ENCODE measurements at regions not wholly inside any gene's neighbourhood (a gene's known extent, or its start where the extent isn't known, plus 50 kb on each side); places are given as distances from the start of the nearest gene placed in this dataset.
"Not testable (repeated sequence)": the region's sequence is repeated elsewhere in the genome, so short reads cannot be mapped to it uniquely, and the experiment has no call there.

DNA sequence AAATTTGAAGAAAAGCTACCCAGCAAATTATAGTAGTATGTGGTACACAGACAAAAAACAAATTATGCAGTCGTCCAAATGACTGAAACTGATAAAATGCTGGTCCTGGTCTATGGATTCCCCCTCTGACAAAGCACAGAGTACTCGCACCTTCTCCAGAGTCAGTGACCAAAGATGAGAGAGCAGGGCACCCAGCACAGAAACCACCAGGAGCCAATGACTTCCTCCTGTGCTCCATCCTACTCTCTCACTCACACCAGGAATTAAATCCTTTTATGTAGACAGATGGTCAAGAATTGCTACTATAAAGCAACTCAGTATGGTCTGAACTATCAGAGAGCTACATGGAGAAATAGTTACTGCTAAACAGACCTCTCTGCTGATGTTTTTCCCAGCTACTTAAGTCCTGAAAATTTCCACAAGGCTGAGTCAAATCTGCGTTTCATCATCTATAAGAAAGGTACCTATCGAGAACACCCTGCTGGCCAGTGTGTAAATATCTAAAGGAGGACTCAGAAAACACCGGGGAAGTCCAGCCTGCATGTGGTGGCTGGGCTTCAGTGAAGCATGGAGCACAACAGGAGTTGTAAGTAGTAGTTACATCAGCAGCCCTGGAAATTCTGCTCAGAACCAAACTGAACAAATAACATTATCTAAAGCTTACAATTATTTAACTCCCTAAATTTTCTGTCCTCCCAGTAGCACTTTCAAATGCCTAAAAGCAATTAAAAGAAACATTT, 84.5 kb upstream of the FBXO28 start:
- TF ChIP-seq, protein P1, sequence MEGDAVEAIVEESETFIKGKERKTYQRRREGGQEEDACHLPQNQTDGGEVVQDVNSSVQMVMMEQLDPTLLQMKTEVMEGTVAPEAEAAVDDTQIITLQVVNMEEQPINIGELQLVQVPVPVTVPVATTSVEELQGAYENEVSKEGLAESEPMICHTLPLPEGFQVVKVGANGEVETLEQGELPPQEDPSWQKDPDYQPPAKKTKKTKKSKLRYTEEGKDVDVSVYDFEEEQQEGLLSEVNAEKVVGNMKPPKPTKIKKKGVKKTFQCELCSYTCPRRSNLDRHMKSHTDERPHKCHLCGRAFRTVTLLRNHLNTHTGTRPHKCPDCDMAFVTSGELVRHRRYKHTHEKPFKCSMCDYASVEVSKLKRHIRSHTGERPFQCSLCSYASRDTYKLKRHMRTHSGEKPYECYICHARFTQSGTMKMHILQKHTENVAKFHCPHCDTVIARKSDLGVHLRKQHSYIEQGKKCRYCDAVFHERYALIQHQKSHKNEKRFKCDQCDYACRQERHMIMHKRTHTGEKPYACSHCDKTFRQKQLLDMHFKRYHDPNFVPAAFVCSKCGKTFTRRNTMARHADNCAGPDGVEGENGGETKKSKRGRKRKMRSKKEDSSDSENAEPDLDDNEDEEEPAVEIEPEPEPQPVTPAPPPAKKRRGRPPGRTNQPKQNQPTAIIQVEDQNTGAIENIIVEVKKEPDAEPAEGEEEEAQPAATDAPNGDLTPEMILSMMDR (conservative IDR thresholded peaks at IDR 0.05 in 1 of 2, IDR thresholded peaks at IDR 0.05 in 1 of 2; ENCODE audit: low read depth in 1 of 2, low read length in 2 of 2): not testable (repeated sequence)
- TF ChIP-seq EZH2 (IDR thresholded peaks at IDR 0.05; ENCODE audit: low read length, missing control alignments): not testable (repeated sequence)

Measured in fibroblast of lung (primary cell).